Endothelial cell of umbilical vein (primary cell): ENCODE measurements at regions not wholly inside any gene's neighbourhood (a gene's known extent, or its start where the extent isn't known, plus 50 kb on each side); places are given as distances from the start of the nearest gene placed in this dataset.

Source experiments
- CTCF ChIP-seq, 2 donors: IDR thresholded peaks; 1 replicate in 1 of 2; 2 replicates in 1 of 2; pipeline ENCODE4 v1.5.1; 2011; ENCODE audit warnings: low read length in 2 of 2, mild to moderate bottlenecking in 2 of 2, moderate library complexity in 2 of 2, control low read depth in 1 of 2, inconsistent platforms in 1 of 2, low read depth in 1 of 2; ENCODE audit not compliant: insufficient read depth in 1 of 2; ENCODE audit errors: extremely low read depth in 1 of 2
- GATA2 ChIP-seq: IDR thresholded peaks from 2 replicates; pipeline ENCODE4 v1.7.0; 2011; ENCODE audit warnings: low read depth, mild to moderate bottlenecking, moderate library complexity, mixed read lengths, low read length; ENCODE audit not compliant: insufficient read length, insufficient read depth
- MAX ChIP-seq: IDR thresholded peaks from 2 replicates; pipeline ENCODE4 v1.6.1; 2011; ENCODE audit not compliant: insufficient read depth, insufficient read length
- MYC ChIP-seq: IDR thresholded peaks from one replicate; pipeline ENCODE4 v1.6.1; 2011; ENCODE audit warnings: mild to moderate bottlenecking, low read depth, low read length
- POLR2AphosphoS5 ChIP-seq: IDR thresholded peaks from 2 replicates; pipeline ENCODE4 v1.6.1; 2012; ENCODE audit warnings: low read depth, mild to moderate bottlenecking, control low read depth, low read length, moderate library complexity; ENCODE audit not compliant: insufficient read depth

- TF ChIP-seq MAX (no peak), POLR2AphosphoS5 (no peak), GATA2 (no peak), CTCF (IDR thresholded peaks at IDR 0.05; ENCODE audit: extremely low read depth in 1 of 2, insufficient read depth in 1 of 2, low read depth in 1 of 2, low read length in 2 of 2) (no peak), MYC (no peak)
Measured at GRCh38 chr7:84629640-84630318, 435.2 kb upstream of the SEMA3A start.
